Left lobe of liver (tissue), 2 donors: ENCODE measurements at regions not wholly inside any gene's neighbourhood (a gene's known extent, or its start where the extent isn't known, plus 50 kb on each side); places are given as distances from the start of the nearest gene placed in this dataset.

ENCODE experiments used
- ATAC-seq: fragments of 200-7000 bp; cut with Tn5 transposase; one replicate; pipeline ENCODE4 v1.9.1; 2020; ENCODE audit warnings: mild to moderate bottlenecking, moderate library complexity
- DNase-seq: peaks from one replicate; pipeline ENCODE4 v3.0.0-alpha.2; 2020; ENCODE audit warnings: low spot score
- donor health status: DM: no; HTN: no; CAD: no; lungs with moderate emphysema.
- donor health status: DM: no; HTN: yes; CAD: no.

DNA sequence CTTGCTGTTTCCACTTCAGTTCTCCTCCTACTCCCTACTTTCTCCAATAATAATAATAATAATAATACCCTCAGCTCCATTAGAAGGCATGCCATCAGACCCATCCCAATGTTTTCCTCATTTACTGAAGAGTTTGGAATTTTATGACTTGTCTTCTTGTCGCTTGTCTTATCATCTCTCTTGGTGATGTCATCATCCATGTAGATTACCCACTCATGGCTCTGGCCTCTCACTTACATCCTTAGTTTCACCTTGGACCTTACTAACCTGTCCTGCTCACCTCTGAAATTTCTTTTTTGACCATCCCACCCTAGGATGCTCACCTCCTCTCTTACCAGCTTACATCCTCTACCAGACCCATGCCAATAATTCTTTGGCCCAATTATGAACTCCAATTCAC is 329.3 kb downstream of the ACTL7B start:
- DNase-seq: no peak

GRCh38 chr9:108525186-108525585 is 330.6 kb downstream of the ACTL7B start:
- DNase-seq (no peak), ATAC-seq (no peak)

More for the DNA sequence above, 329.3 kb downstream of the ACTL7B start:
- no peak for ATAC-seq

- no peak for DNase-seq
- no peak for ATAC-seq
These were observed 334.7 kb downstream of the ACTL7B start for GRCh38 chr9:108521063-108521590.

DNA sequence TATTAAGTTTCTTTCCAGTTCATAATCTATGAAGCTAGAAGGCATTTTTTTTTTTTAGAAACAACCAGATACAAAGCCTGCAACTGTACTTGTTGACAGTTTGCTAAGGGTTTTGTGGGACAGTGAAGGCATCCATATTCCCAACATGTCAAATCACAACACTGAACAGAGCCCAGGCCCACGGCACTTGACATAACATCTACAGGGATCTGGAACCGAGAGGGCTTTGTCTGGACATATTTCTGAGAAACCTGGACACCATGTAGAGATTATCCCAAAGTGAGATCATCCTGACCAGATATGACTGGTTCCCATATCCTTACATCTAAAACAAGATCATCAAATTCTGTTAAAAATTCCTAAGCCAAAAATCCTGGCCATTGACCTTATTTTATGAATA is 336.3 kb downstream of the ACTL7B start:
- DNase-seq (no peak), ATAC-seq (no peak)

GRCh38 chr9:108517651-108518365 is 338.0 kb downstream of the ACTL7B start:
- no peak for DNase-seq
- no peak for ATAC-seq

DNA sequence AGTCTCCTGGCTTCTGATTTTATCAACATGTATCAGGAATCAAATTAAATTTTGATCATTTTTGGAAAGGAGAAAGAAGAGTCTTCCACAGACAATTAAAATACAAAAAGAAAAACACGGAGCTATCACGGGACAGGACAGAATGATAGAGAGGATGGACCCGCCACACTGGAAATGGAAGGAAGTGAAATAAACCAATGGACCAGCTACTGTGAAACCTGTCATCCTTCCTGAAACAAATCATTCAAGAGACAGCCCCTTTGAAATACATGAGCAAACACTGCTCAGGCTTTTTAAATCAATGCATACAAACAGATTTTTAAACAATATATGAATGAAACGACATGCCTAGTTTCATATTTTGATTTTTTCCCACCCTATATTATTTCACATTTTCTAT is 339.4 kb downstream of the ACTL7B start:
- DNase-seq (no peak), ATAC-seq (no peak)

- ATAC-seq: no peak
- DNase-seq: no peak
These were observed 339.9 kb downstream of the ACTL7B start for GRCh38 chr9:108515856-108516255.

GRCh38 chr9:108512426-108513173 is 343.2 kb downstream of the ACTL7B start:
- ATAC-seq: no peak

GRCh38 chr9:108511307-108511706 is 344.5 kb downstream of the ACTL7B start:
- ATAC-seq (no peak), DNase-seq (no peak)

More at GRCh38 chr9:108512426-108513173, 343.2 kb downstream of the ACTL7B start:
- DNase-seq: no peak

DNA sequence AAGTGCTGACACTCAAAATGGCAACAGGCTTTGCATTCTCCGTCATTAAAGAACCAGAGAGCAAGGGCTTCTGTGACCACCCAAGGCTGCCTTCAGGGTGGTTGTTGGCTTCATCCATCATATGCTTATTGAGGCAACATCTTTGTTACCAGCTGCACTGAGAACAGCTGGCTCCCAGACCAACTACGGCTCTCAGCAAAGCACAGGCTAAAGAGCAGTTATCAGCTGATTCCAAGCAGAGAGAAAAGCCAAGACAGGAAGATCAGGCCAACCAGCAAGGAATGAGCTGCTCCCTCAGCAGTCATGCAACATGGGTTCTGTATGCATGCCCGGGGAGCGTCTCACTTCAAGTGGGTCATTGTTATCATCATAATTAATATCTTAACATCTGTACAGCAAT is 358.9 kb downstream of the ACTL7B start:
- no peak for ATAC-seq

DNA sequence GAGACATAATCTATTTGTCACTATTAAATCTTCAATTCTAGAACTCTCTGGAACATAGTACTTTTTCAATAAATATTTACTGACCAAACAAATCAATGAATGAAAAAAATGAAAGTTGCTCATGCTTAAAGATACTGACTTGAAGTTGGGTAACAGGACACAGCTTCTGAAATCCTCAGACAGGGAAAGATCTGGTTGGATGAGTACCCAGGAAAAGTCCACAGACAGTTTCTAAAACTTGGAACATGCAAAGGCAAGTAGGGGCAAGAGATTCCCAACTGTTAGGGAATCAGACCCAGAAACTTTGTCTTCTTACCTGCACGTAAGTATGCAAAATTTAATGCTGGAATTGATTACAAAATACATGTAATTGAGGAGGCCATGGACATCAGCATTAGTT is 366.2 kb downstream of the ACTL7B start:
- DNase-seq (no peak), ATAC-seq (no peak)

More for the DNA sequence above, 358.9 kb downstream of the ACTL7B start:
- no peak for DNase-seq

DNA sequence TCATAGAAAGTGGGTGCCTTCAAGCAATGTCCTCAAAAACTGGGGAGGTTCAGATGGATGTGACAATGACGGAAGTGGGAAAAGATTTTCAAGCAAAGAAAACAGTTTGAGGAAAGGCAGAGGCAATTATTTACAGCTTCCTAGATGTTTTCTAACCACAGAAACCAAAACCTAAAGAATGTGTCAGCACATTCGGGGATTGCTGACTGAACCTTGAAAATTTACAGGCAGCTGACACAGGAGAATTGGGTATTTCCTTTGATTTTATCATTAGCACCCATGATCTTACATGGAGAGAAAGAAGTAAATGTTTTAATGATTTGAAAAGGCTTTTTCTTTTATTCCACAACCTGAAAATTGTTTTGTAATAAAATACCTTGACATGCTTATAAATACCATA is 369.0 kb downstream of the ACTL7B start:
- ATAC-seq (no peak), DNase-seq (no peak)

- DNase-seq (no peak), ATAC-seq (no peak)
These were observed 371.3 kb downstream of the ACTL7B start for GRCh38 chr9:108484468-108484867.

DNA sequence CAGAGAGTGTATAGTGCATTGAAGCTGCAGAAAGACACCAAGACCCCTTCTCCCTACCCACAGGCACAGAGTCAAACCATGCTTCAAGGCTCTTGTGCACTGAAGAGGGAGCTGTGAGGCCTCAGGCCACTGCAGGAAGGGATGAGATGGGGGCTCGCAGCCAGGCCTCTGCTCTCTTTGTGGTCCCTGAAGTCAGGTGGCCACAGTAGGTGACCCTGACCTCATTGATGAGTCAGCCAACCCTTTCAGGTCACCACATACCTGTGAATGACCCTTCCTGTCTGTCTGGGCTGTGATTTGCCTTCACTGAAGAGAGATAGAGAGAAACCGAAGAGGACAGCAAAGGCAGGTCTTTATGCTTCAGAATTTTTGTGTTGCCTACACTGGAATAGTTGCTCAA is 372.1 kb downstream of the ACTL7B start:
- ATAC-seq: no peak
- no peak for DNase-seq

DNA sequence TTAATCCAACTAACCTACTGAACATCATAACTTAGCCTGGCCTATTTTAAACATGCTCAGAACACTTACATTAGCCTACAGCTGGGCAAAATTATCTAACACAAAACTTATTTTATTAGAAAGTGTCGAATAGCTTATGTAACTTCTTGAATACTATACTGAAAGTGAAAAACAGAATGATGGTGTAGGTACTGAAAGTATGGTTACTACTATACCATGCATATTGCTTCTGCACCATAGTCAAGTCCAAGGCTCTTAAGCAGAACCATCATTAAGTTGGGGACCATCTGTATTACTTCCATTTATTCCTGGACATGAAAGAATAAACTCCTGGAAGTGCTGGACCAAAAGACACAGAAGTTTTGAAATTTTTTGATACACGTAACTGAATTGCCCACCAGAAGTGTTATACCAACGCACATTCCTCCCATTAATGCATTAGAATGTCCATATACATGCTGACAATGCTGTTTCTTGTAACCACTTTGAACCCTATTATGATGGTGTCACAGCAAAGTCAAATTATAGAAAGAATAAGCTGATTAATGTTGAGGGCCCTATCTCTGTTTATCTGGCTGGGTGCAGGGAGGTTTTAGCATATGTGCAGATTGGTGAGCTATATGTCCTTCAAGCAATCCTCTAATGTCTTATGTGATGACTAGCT is 375.7 kb downstream of the ACTL7B start:
- DNase-seq (no peak), ATAC-seq (no peak)

DNA sequence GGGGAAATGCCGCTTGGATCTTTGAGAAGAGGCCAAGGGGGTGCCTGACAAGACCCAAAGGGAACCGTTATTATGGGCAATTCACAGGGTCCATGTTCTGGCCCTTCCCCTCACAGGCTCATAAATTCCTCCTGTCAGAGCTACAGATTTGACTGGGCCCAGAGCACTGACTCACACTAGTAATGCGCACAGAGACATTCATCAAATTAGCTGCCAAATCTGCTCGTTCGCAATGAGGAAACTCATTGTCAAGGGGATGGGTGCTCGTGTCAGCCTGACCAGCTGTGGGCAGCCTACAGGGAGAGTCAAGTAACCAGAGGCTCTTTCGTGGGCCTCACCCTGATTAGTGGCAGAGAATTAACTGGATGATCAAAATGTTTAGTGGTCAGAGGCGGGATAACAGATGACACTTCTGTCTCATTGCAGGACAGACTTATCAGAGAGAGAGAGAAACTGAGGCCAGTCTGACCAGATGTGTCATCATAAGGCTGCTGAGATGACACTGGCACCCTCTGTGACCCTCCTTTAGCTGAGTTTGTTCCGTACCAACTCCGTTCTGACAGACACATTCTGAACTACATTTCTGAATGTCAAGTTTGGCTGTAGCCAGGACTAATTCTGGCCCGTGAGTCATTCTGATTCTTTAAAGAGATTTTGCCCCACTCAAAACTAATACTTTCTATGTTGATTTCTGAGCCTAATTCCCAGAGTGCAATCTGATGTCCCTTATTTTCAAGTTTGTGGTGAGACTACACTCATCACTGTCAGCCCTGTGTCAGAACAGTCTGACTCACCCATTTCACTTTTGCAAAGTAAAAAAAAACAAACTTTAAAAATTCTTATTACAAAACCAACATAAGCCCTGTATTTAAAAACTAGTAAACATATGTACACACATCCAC is 377.1 kb downstream of the ACTL7B start:
- ATAC-seq (no peak), DNase-seq (no peak)

DNA sequence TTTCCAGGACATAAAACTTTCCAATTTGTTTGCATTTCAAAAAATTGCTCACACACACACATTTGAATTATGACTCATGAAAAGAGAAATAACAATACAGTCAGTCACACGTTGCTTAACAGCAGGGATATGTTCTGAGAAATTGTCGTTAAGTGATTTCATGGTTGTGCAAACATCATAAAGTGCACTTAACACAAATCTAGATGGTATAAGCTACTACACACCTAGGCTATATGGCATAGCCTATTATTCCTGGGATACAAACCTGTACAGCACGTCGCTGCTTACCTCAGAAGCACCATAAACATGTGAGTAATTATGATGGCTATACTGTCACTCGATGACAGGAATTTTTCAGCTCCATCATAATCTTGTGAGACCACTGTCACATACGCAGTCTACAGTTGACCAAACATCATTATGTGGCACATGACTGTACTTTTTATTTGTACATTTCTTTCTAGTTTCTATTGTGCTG is 378.2 kb downstream of the ACTL7B start:
- no peak for ATAC-seq
- DNase-seq: no peak

DNA sequence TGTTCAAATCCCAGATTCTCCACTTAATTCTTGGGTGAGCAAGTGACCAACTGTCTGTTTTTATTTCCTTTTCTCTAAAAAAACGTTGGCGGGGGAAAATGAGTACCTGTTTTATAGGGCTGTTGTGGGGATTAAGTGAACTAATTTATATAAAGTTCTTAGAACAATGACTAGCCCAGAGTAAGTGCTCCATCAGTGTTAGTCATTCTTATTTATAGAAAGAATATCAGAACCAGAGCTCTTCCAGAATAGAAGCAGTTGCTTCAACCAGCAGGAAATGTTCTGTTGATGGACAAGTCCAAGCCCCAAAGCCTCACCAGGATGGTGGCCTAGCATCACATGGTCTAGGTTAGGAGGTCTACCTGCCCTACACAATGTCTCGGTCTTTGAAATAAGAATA is 379.2 kb downstream of the ACTL7B start:
- no peak for DNase-seq
- ATAC-seq: no peak

DNA sequence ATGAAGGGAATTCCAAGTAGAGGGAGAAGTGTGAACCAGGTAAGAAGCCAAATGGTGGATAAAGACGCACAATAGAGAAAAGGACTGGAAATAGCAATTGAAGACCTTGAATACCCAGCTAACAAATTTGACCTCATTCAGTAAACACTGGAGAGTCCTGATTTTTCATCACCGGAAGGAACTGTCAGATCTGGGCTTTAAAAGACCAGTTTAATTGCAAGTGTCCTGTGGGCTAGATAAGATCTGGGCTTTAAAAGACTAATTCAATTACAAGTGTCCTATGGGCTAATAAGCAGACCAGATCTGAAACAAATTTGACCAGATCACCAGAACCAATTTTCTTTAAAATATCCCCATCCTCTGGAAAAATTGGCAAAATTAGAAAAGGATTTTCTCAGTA is 380.0 kb downstream of the ACTL7B start:
- ATAC-seq: no peak

GRCh38 chr9:108474356-108474755 is 381.4 kb downstream of the ACTL7B start:
- no peak for DNase-seq
- no peak for ATAC-seq

More for the DNA sequence above, 380.0 kb downstream of the ACTL7B start:
- DNase-seq: no peak
